ENCODE measurements at regions not wholly inside any gene's neighbourhood (a gene's known extent, or its start where the extent isn't known, plus 50 kb on each side); places are given as distances from the start of the nearest gene placed in this dataset.

DNA sequence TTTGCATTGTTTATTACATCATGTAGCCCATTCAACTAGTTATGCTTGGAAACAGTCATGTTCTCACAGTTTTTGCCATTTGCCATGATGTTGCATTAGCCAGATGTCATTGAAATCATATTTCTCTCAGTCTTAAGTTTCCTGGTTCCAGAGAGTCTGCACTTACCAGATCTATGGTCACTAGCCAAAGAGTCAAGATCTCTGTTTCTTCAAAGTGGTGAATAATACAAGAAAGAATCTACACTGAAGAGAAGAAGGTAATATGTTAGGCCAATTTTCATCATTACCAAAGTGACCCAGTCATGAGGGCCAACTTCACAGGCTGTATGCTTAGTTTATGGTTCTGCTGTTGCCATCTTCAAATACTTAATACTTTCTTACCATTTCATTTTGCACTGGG is 89.0 kb upstream of the PHYHIPL start:
- Histone ChIP-seq H3K4me3 (ENCODE audit: severe bottlenecking) (no peak overlapping the region), H3K9me3 (ENCODE audit: severe bottlenecking) (no peaks in the 10 kb centered on the region), H3K4me1 (ENCODE audit: insufficient read depth, poor library complexity, severe bottlenecking) (no peaks in the 10 kb centered on the region), H3K27me3 (ENCODE audit: insufficient read depth, poor library complexity, severe bottlenecking) (no peaks in the 10 kb centered on the region), H3K36me3 (ENCODE audit: low read depth) (no peaks in the 10 kb centered on the region), H3K27ac (ENCODE audit: poor library complexity, severe bottlenecking) (no peak overlapping the region)
- TF ChIP-seq, protein P1, sequence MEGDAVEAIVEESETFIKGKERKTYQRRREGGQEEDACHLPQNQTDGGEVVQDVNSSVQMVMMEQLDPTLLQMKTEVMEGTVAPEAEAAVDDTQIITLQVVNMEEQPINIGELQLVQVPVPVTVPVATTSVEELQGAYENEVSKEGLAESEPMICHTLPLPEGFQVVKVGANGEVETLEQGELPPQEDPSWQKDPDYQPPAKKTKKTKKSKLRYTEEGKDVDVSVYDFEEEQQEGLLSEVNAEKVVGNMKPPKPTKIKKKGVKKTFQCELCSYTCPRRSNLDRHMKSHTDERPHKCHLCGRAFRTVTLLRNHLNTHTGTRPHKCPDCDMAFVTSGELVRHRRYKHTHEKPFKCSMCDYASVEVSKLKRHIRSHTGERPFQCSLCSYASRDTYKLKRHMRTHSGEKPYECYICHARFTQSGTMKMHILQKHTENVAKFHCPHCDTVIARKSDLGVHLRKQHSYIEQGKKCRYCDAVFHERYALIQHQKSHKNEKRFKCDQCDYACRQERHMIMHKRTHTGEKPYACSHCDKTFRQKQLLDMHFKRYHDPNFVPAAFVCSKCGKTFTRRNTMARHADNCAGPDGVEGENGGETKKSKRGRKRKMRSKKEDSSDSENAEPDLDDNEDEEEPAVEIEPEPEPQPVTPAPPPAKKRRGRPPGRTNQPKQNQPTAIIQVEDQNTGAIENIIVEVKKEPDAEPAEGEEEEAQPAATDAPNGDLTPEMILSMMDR (IDR thresholded peaks at IDR 0.05; ENCODE audit: poor library complexity, severe bottlenecking) = no peak
- no peak for DNase-seq (ENCODE audit: low spot score)
- ATAC-seq (ENCODE audit: low read depth) = no peak

DNA sequence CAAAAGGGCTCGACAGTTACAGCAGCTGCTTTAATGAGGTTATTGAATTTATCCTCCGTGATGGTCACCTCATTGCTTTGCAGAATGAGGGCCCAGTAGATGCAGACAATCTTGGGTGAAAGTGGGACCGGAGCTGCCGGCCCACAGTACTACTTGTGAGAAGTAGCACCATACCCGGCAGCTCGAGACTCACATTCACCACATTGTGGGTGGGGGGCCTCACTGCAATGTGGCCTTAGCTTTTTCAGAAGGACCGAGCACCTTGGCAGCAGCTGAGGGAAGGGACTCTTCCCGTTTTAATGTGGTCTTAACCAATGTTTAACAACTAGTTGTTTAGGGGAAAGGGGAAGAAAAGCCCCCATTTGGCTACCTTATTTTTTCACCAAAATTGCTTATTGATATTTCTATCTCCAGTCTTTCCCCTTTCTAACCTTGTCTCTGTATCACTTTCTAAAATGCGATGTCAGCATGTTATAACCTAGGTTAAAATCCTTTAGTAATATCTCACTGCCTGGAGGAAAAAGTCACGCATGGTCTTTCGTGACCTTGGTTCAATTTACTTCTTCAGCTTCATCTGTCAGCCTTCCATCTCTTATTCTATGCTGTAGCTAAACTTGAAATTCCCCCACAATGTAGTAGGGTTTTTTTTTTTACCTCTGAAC is 87.4 kb upstream of the PHYHIPL start:
- no peaks in the 10 kb centered on the region for H3K27me3 ChIP-seq (ENCODE audit: insufficient read depth, poor library complexity, severe bottlenecking)

DNA sequence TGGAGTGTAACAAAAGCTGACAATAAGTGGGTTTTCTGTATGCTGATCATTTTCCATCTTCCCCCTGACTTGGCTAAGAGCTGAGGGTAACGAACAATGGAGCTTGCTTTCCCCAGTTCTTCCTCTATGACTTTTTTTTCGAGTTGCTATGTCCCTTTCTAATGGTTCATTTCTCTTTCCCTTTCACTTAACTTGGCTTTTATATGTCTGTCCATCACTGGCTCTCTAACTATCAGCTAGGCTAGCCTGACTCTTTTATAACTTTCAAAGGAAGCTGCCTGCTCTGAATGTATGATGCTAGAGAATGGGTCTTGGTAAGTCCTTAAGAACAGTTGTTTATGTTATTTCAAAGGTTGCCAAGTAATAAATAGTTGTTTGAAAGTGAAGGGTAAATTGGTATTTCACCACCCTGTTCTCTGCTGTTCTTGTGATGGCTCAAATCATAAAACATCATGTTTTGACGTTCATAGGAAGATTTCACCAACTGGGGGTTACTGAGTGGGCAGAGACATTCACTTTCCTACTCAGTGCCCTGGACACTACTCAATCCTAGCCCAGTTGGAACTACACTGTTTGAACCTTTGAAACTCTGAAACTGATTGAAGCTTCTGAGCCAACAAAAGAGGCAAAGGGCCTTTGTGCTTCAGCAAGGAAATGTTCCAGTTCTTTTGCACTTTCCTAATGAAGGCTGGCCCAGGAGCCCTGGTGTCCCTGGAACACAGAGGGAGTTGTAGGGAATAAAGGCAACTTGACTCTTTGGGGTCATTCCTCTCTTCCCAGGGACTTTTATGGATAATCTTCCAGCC is 85.4 kb upstream of the PHYHIPL start:
- Histone ChIP-seq H3K4me3 (ENCODE audit: severe bottlenecking) (no peak overlapping the region), H3K4me1 (ENCODE audit: insufficient read depth, poor library complexity, severe bottlenecking) (no peaks in the 10 kb centered on the region), H3K36me3 (ENCODE audit: low read depth) (no peaks in the 10 kb centered on the region), H3K9me3 (ENCODE audit: severe bottlenecking) (no peaks in the 10 kb centered on the region), H3K27ac (ENCODE audit: poor library complexity, severe bottlenecking) (no peak overlapping the region), H3K27me3 (ENCODE audit: insufficient read depth, poor library complexity, severe bottlenecking) (no peaks in the 10 kb centered on the region)
- TF ChIP-seq, protein P1 (IDR thresholded peaks at IDR 0.05; ENCODE audit: poor library complexity, severe bottlenecking) = no peak
- no peak for ATAC-seq (ENCODE audit: low read depth)
- DNase-seq (ENCODE audit: low spot score) = no peak

More for the DNA sequence above, 87.4 kb upstream of the PHYHIPL start:
- H3K36me3 ChIP-seq (ENCODE audit: low read depth) = no peaks in the 10 kb centered on the region
- no peak overlapping the region for H3K27ac ChIP-seq (ENCODE audit: poor library complexity, severe bottlenecking)
- no peaks in the 10 kb centered on the region for H3K9me3 ChIP-seq (ENCODE audit: severe bottlenecking)
- ATAC-seq (ENCODE audit: low read depth) (no peak), DNase-seq (ENCODE audit: low spot score) (no peak)
- no peak overlapping the region for H3K4me3 ChIP-seq (ENCODE audit: severe bottlenecking)
- TF ChIP-seq, protein P1 (IDR thresholded peaks at IDR 0.05; ENCODE audit: poor library complexity, severe bottlenecking) = no peak
- no peaks in the 10 kb centered on the region for H3K4me1 ChIP-seq (ENCODE audit: insufficient read depth, poor library complexity, severe bottlenecking)

DNA sequence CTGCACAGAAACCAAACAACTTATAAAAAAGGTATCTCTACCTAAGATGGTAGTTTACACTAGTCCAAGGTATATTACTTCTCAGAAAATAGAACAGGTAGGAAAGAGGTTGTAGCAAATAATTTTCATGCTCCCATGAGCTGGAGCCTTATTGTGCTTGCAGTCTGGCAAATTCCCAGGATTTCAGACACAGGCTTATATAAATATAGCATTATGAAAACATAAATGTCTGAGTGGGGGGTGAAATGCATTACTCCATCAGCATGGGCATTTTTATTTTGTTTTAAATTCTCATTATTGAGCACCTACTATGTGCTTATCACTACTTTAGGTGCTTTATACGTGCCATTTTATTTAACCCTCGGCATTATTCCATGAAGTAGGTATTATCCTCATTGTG is 83.0 kb upstream of the PHYHIPL start:
- Histone ChIP-seq H3K27me3 (ENCODE audit: insufficient read depth, poor library complexity, severe bottlenecking) (no peaks in the 10 kb centered on the region), H3K4me3 (ENCODE audit: severe bottlenecking) (no peak overlapping the region), H3K4me1 (ENCODE audit: insufficient read depth, poor library complexity, severe bottlenecking) (no peaks in the 10 kb centered on the region), H3K27ac (ENCODE audit: poor library complexity, severe bottlenecking) (no peak overlapping the region), H3K36me3 (ENCODE audit: low read depth) (no peaks in the 10 kb centered on the region), H3K9me3 (ENCODE audit: severe bottlenecking) (no peaks in the 10 kb centered on the region)
- ATAC-seq (ENCODE audit: low read depth) = no peak
- TF ChIP-seq, protein P1 (IDR thresholded peaks at IDR 0.05; ENCODE audit: poor library complexity, severe bottlenecking) = no peak
- DNase-seq (ENCODE audit: low spot score) = no peak

DNA sequence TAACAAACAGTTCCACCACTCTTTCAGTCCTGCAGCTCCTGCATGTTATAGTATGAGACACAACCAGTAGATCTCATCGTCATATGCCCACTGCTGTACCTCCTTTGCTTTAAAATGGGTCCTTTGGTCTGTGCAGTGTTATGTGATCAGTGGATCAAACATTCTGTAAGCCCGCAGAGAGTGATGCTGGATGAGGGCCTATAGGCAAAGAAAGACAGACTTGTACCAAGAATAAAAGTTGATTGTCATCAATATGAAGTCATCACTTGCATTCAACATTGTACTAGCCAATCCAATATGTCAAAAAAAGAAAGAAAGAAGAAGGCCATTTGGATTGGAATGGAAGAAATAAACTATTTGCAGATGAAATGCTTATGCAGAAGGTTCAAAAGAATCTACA is 79.8 kb upstream of the PHYHIPL start:
- H3K27ac ChIP-seq (ENCODE audit: poor library complexity, severe bottlenecking) = no peak overlapping the region
- H3K4me3 ChIP-seq (ENCODE audit: severe bottlenecking) = no peak overlapping the region
- no peaks in the 10 kb centered on the region for H3K9me3 ChIP-seq (ENCODE audit: severe bottlenecking)
- peaks cover 5% of the 10 kb centered on the region for H3K27me3 ChIP-seq (ENCODE audit: insufficient read depth, poor library complexity, severe bottlenecking)
- TF ChIP-seq, protein P1 (IDR thresholded peaks at IDR 0.05; ENCODE audit: poor library complexity, severe bottlenecking) = no peak
- ATAC-seq (ENCODE audit: low read depth) = no peak
- H3K36me3 ChIP-seq (ENCODE audit: low read depth) = no peaks in the 10 kb centered on the region
- no peaks in the 10 kb centered on the region for H3K4me1 ChIP-seq (ENCODE audit: insufficient read depth, poor library complexity, severe bottlenecking)
- no peak for DNase-seq (ENCODE audit: low spot score)
